BE2C (cell line): ENCODE measurements at regions not wholly inside any gene's neighbourhood (a gene's known extent, or its start where the extent isn't known, plus 50 kb on each side); places are given as distances from the start of the nearest gene placed in this dataset.
"Not testable (repeated sequence)": the region's sequence is repeated elsewhere in the genome, so short reads cannot be mapped to it uniquely, and the experiment has no call there.

Source experiments
- DNase-seq: peaks from one replicate; pipeline ENCODE4 v3.0.0-alpha.2; 2020
- H3K27me3 ChIP-seq: fragments of 250-450 bp; sonication (Bioruptor Pico); 2 replicates; pipeline ENCODE4 v1.5.1; 2020; ENCODE audit warnings: mild to moderate bottlenecking
- H3K36me3 ChIP-seq: fragments of 250-450 bp; sonication (Bioruptor Pico); 2 replicates; pipeline ENCODE4 v1.5.1; 2020; ENCODE audit warnings: mild to moderate bottlenecking
- H3K4me1 ChIP-seq: fragments of 250-450 bp; sonication (Bioruptor Pico); 2 replicates; pipeline ENCODE4 v1.5.1; 2020
- H3K4me3 ChIP-seq: 2 replicates; pipeline ENCODE4 v1.5.1; 2011; ENCODE audit warnings: low read depth, low read length
- H3K9me3 ChIP-seq: fragments of 250-450 bp; sonication (Bioruptor Pico); 2 replicates; pipeline ENCODE4 v1.5.1; 2020
- CTCF ChIP-seq: IDR thresholded peaks from 2 replicates; pipeline ENCODE4 v1.5.1; 2012; ENCODE audit warnings: mild to moderate bottlenecking, low read depth, low read length

- Histone ChIP-seq H3K4me3 (no peak overlapping the region), H3K4me1 (no peaks in the 10 kb centered on the region), H3K36me3 (no peaks in the 10 kb centered on the region), H3K9me3 (no peaks in the 10 kb centered on the region), H3K27me3 (no peaks in the 10 kb centered on the region)
- no peak for TF ChIP-seq CTCF
- DNase-seq = no peak
These were observed 52.1 kb upstream of the TAMM41 start for GRCh38 chr3:11898611-11899325.

GRCh38 chr3:11899389-11899788 is 52.7 kb upstream of the TAMM41 start:
- H3K36me3 ChIP-seq, H3K4me3 ChIP-seq, H3K9me3 ChIP-seq, DNase-seq, H3K4me1 ChIP-seq, H3K27me3 ChIP-seq: not testable (repeated sequence)

- no peaks in the 10 kb centered on the region for H3K27me3 ChIP-seq
- H3K9me3 ChIP-seq = no peaks in the 10 kb centered on the region
- no peak for TF ChIP-seq CTCF
- no peaks in the 10 kb centered on the region for H3K36me3 ChIP-seq
- no peak for DNase-seq
- H3K4me1 ChIP-seq = no peaks in the 10 kb centered on the region
- H3K4me3 ChIP-seq = no peak overlapping the region
These were observed 53.1 kb upstream of the TAMM41 start for GRCh38 chr3:11899826-11900225.

- Histone ChIP-seq H3K4me3 (no peak overlapping the region), H3K9me3 (no peaks in the 10 kb centered on the region), H3K27me3 (no peaks in the 10 kb centered on the region), H3K36me3 (no peaks in the 10 kb centered on the region), H3K4me1 (no peaks in the 10 kb centered on the region)
- DNase-seq = no peak
- no peak for TF ChIP-seq CTCF
These were observed 54.1 kb upstream of the TAMM41 start for GRCh38 chr3:11900824-11901223.

GRCh38 chr3:11901286-11901875 is 54.7 kb upstream of the TAMM41 start:
- no peak for DNase-seq
- H3K4me1 ChIP-seq = no peaks in the 10 kb centered on the region
- no peak for TF ChIP-seq CTCF
- H3K27me3 ChIP-seq = no peaks in the 10 kb centered on the region
- H3K9me3 ChIP-seq = no peaks in the 10 kb centered on the region
- no peaks in the 10 kb centered on the region for H3K36me3 ChIP-seq
- no peak overlapping the region for H3K4me3 ChIP-seq

- no peaks in the 10 kb centered on the region for H3K36me3 ChIP-seq
- no peak for TF ChIP-seq CTCF
- H3K9me3 ChIP-seq = no peaks in the 10 kb centered on the region
- H3K4me3 ChIP-seq = no peak overlapping the region
- H3K4me1 ChIP-seq = no peaks in the 10 kb centered on the region
- DNase-seq = no peak
- no peaks in the 10 kb centered on the region for H3K27me3 ChIP-seq
These were observed 56.4 kb upstream of the TAMM41 start for GRCh38 chr3:11903047-11903446.
